Activated CD4-positive, alpha-beta T cell treated with anti-CD3 and anti-CD28 coated beads for 48 hours (primary cell): ENCODE measurements at regions not wholly inside any gene's neighbourhood (a gene's known extent, or its start where the extent isn't known, plus 50 kb on each side); places are given as distances from the start of the nearest gene placed in this dataset.
"Not testable (repeated sequence)": the region's sequence is repeated elsewhere in the genome, so short reads cannot be mapped to it uniquely, and the experiment has no call there.

Experiments
- DNase-seq: peaks from one replicate; pipeline ENCODE4 v3.0.0-alpha.2; 2020

GRCh38 chr7:76924756-76925155 is 107.4 kb downstream of the SPDYE17 start:
- not testable (repeated sequence) for DNase-seq

- DNase-seq: not testable (repeated sequence)
Observed at GRCh38 chr7:76918619-76919018, 113.5 kb downstream of the SPDYE17 start.

GRCh38 chr7:76914361-76914760 is 117.8 kb downstream of the SPDYE17 start:
- DNase-seq: not testable (repeated sequence)

- DNase-seq: not testable (repeated sequence)
Observed at GRCh38 chr7:76912011-76912814, 119.9 kb downstream of the SPDYE17 start.

- DNase-seq: not testable (repeated sequence)
Observed at GRCh38 chr7:76904688-76905087, 127.5 kb downstream of the SPDYE17 start.

DNA sequence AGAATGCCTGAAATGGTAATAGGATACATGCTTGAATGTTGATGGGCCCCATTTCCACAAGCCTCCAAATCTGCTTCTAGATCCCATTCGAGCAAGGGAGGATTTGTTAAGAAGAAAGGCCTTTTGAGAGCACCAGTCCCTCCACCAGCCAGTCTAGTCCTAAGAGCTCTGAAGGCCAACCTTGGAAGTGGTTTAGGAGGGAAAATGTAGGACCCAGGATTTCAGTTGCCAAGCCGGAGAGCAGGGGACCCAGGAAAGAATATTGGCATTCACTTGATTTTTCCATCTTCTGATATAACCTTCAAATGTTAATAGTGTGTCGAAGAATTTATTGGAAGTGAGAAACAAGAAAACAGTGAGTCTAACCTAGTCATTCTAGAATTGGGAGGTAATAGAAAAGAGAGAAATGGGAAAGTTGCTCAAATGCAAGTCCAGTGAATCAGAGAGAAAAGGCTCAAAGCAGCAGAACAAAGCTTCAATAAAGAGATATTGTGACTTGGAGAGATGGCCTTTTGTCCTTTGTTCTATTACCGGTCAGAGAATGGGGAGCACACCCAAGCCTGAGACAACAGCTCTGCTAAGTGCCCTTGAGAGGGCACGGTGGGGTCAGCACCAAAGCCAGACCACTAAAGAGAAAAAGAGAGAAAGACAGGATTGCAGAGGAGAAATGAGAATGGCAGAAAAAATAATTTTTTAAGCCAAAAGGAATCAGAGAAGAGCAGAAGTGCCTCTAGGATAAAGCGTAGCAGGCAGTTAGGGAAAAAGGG is 130.0 kb downstream of the SPDYE17 start:
- DNase-seq: not testable (repeated sequence)

GRCh38 chr7:76898807-76899206 is 133.4 kb downstream of the SPDYE17 start:
- not testable (repeated sequence) for DNase-seq

- DNase-seq: not testable (repeated sequence)
Observed at GRCh38 chr7:76897007-76897406, 135.2 kb downstream of the SPDYE17 start.

DNA sequence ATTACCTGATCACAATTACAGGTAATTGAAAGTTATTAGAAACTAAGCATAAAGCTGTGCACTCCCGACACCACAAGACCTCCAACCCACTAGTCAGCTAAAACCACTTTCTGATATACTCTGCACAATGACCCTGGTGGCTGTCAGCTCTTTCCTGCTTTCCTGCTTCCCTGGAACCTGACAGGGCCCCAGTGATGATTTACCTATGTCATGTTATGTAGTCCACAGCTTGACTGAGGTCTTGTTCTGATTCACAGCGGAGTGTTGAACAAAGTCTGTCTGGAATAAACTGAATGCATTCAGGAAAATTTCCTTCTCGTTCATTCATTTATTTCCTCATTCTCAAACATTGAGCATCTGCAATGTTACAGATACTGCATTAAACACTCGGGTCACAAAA is 136.5 kb downstream of the SPDYE17 start:
- DNase-seq: not testable (repeated sequence)

GRCh38 chr7:76891771-76892170 is 140.4 kb downstream of the SPDYE17 start:
- not testable (repeated sequence) for DNase-seq

DNA sequence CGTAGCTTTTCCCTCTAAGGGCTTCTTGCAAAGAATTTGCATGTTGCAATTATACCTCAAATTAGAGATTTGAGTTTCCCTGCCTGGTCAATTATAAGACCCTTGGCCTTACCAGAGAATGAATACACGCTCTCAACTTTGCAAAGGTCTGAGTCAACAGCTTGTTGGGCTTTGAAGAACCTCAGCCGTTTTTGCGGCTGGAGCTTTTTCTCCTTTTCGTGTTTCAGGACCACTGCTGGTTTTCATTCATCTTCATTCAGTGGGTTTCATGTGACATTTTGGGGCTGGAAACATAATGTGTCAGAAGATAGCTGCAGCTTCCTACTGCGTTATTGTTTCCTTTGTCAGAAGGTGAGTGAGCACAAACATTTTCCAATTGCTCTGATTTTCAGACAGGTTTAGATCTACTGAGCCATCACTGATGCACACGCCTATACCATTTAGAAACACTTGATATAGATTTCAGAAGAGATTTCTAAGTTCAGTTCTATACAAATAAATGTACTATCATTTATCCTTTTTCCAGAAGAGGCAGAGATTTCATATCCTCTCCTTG is 152.3 kb downstream of the SPDYE17 start:
- not testable (repeated sequence) for DNase-seq

- not testable (repeated sequence) for DNase-seq
Observed at GRCh38 chr7:76875760-76876159, 156.4 kb downstream of the SPDYE17 start.

GRCh38 chr7:76870504-76870808 is 161.7 kb downstream of the SPDYE17 start:
- DNase-seq: not testable (repeated sequence)

GRCh38 chr7:76867364-76867889 is 164.7 kb downstream of the SPDYE17 start:
- not testable (repeated sequence) for DNase-seq

GRCh38 chr7:76863150-76863773 is 168.9 kb downstream of the SPDYE17 start:
- not testable (repeated sequence) for DNase-seq

GRCh38 chr7:76862241-76862640 is 169.9 kb downstream of the SPDYE17 start:
- DNase-seq: not testable (repeated sequence)

DNA sequence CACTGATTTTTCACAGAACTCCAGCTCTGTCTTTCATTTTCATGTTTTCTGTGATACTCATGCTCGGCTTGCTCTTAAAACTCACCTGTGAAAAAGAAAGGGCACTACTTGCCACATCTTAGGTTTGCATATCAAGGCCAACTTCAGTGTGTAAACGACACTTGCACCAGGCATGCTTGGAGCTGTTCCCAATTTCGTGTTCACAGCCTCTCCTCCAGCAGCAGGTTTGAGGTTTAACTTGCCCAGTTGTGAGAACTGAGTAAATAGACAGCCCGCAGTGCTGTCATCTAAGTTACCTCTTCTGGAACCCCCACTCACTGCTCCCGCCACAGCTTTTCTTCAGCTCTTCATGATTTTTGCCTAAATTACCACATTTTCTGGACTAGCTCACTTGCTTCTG is 172.2 kb downstream of the SPDYE17 start:
- not testable (repeated sequence) for DNase-seq

DNA sequence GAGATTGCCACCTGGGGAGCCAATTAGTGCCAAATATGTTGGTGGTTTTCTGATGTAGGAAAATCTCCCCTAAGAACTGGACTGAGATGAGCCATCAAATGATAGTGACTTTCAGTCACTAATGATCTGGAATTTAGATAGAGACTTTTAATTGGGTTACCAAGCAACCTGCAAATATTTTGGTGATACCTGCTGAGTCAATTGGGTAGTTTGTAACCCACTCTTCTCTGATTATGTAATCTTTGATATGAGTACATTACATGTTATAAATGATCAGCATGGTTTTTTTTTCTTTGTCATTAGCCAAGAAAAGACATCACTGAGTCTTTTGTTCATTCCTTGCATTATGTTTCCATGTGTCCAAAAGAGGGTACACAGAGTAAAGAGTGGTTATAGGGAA is 177.5 kb downstream of the SPDYE17 start:
- DNase-seq: not testable (repeated sequence)

DNA sequence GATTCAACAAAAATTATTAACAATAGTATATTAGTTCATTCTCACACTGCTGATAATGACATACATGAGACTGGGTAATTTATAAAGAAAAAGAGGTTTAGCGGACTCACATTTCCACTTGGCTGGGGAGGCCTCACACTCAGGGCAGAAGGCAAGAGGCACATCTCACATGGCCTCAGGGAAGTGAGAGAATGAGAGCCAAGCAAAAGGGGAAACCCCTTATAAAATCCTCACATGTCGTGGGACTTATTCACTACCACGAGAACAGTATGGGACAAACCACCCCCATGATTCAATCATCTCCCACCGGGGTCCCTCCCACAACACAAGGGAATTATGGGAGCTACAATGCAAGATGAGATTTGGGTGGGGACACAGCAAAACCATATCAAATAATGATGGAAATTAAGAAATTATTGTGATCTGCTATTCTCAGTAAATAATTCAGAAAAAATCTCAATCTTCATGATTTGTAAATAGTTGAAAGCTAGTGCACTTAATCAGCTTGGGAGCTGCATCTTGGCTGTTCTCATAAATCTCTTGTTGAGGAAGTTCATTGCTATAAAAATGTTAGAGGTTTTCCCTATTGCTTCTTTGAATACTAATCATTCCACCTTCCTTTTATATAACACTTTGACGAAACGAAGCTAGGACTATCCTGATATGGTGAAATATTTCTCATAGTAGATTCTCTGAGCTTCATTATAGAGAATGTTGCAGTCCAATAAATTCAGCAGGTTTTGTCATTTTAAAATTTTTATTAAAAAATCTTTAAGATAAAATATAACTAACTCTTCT is 179.2 kb downstream of the SPDYE17 start:
- DNase-seq: not testable (repeated sequence)

DNA sequence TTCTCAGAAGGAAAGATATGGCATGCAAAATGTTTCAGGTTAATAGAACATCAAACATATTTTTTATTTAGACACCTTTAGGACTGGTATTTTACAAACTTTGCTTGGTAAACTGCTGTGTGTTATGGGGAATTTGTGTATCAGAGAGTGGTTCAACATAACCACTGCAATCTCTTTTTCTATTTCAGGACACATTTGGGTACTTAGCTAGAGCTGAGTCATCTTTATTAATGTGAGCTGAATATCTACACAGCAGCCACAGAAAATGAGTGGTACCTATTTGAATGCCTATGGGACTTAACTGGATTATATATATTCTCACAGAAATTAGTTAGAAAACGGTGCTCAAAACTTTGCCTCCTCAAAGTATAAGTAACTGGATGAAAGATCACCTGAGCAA is 179.8 kb downstream of the SPDYE17 start:
- DNase-seq: not testable (repeated sequence)

DNA sequence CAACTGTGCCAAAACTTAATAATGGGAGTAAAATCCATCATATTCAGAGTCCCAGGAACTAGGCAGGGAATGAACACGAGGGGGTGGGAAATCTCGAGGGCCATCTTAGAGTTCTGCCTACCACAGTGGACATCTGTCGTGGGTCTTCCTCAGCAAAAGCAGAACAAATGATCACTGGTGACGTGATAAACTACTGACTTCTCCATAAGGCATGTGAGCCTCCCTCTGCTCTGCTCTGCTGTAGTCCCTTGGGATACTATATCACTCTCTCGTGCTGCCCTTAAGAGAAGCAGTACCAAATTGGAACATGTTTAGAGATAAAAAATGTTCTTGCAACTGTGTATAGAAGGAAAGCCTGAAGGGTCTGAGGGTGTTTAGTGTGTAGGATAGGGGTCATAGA is 180.5 kb downstream of the SPDYE17 start:
- not testable (repeated sequence) for DNase-seq
